OCI-LY1 (cell line): ENCODE measurements at regions not wholly inside any gene's neighbourhood (a gene's known extent, or its start where the extent isn't known, plus 50 kb on each side); places are given as distances from the start of the nearest gene placed in this dataset.

Experiments used
- H2AFZ ChIP-seq: fragments of 200-600 bp; sonication (generic), shearing (Covaris generic); 2 replicates; pipeline ENCODE4 v1.6.0; 2014; ENCODE audit warnings: antibody characterized with exemption, mild to moderate bottlenecking, low read length
- H3F3A ChIP-seq: fragments of 200-600 bp; sonication (generic), shearing (Covaris generic); 2 replicates; pipeline ENCODE4 v1.6.0; 2014; ENCODE audit warnings: mild to moderate bottlenecking, antibody characterized with exemption, low read length, moderate library complexity; ENCODE audit not compliant: insufficient read depth
- H3K27ac ChIP-seq: fragments of 200-600 bp; sonication (generic); 2 replicates; pipeline ENCODE4 v1.5.1; 2014; ENCODE audit warnings: low read length, mixed run types, mild to moderate bottlenecking, low read depth; ENCODE audit not compliant: poor library complexity, severe bottlenecking
- H3K27me3 ChIP-seq: fragments of 200-600 bp; sonication (generic); 2 replicates; pipeline ENCODE4 v1.6.0; 2014; ENCODE audit warnings: antibody characterized with exemption, mild to moderate bottlenecking, low read length, moderate library complexity; ENCODE audit not compliant: insufficient read depth
- H3K36me3 ChIP-seq: fragments of 200-600 bp; sonication (generic); 2 replicates; pipeline ENCODE4 v1.6.1; 2014; ENCODE audit warnings: mild to moderate bottlenecking, antibody characterized with exemption, low read length, moderate library complexity, mixed read lengths; ENCODE audit not compliant: insufficient read depth
- H3K4me1 ChIP-seq: fragments of 200-600 bp; sonication (generic); 2 replicates; pipeline ENCODE4 v1.5.1; 2014; ENCODE audit warnings: mild to moderate bottlenecking, low read length, moderate library complexity; ENCODE audit not compliant: insufficient read depth, severe bottlenecking
- H3K4me2 ChIP-seq: fragments of 200-600 bp; sonication (generic), shearing (Covaris generic); 2 replicates; pipeline ENCODE4 v1.6.1; 2014; ENCODE audit warnings: low read length
- H3K4me3 ChIP-seq: fragments of 200-600 bp; sonication (generic); 2 replicates; pipeline ENCODE4 v1.5.1; 2014; ENCODE audit warnings: low read length, low read depth, mild to moderate bottlenecking, mixed read lengths; ENCODE audit not compliant: poor library complexity, severe bottlenecking
- H3K79me2 ChIP-seq: fragments of 200-600 bp; shearing (Covaris generic); 2 replicates; pipeline ENCODE4 v1.6.1; 2016; ENCODE audit warnings: mixed run types, low read length, mixed read lengths; ENCODE audit not compliant: insufficient read depth
- H3K9ac ChIP-seq: fragments of 200-600 bp; sonication (generic), shearing (Covaris generic); 2 replicates; pipeline ENCODE4 v1.6.1; 2014; ENCODE audit warnings: mild to moderate bottlenecking, low read length, mixed read lengths
- H3K9me2 ChIP-seq: fragments of 200-600 bp; sonication (generic), shearing (Covaris generic); 2 replicates; pipeline ENCODE4 v1.6.1; 2014; ENCODE audit warnings: low read depth, mild to moderate bottlenecking, low read length, mixed read lengths
- H3K9me3 ChIP-seq: fragments of 200-600 bp; shearing (Covaris generic); 2 replicates; pipeline ENCODE4 v1.6.1; 2014; ENCODE audit warnings: low read length, mixed read lengths
- H4K20me1 ChIP-seq: fragments of 200-600 bp; sonication (generic), shearing (Covaris generic); 2 replicates; pipeline ENCODE4 v1.6.0; 2016; ENCODE audit warnings: mild to moderate bottlenecking, low read length; ENCODE audit not compliant: insufficient read depth
- CTCF ChIP-seq: fragments of 200-600 bp; sonication (generic), shearing (Covaris generic); IDR thresholded peaks from 2 replicates; pipeline ENCODE4 v1.5.1; 2017; ENCODE audit warnings: mild to moderate bottlenecking, antibody characterized with exemption, low read length, moderate library complexity, mixed read lengths
- EZH2 ChIP-seq: fragments of 200-600 bp; sonication (generic), shearing (Covaris generic); IDR thresholded peaks from 2 replicates; pipeline ENCODE4 v1.8.0; 2017; ENCODE audit warnings: borderline replicate concordance, mixed run types, mild to moderate bottlenecking, antibody characterized with exemption, low read length, moderate library complexity, mixed read lengths

- no peaks in the 10 kb centered on the region for H3K4me1 ChIP-seq
- no peak overlapping the region for H3K9ac ChIP-seq
- H3K36me3 ChIP-seq: no peaks in the 10 kb centered on the region
- H2AFZ ChIP-seq: no peak overlapping the region
- H3F3A ChIP-seq: no peaks in the 10 kb centered on the region
- H4K20me1 ChIP-seq: no peaks in the 10 kb centered on the region
- no peak overlapping the region for H3K4me2 ChIP-seq
- TF ChIP-seq CTCF: no peak
- TF ChIP-seq EZH2: no peak
- no peaks in the 10 kb centered on the region for H3K9me3 ChIP-seq
- H3K27ac ChIP-seq: no peak overlapping the region
- no peak overlapping the region for H3K4me3 ChIP-seq
- no peaks in the 10 kb centered on the region for H3K79me2 ChIP-seq
- H3K27me3 ChIP-seq: no peaks in the 10 kb centered on the region
- H3K9me2 ChIP-seq: no peaks in the 10 kb centered on the region
These were observed 251.5 kb downstream of the TFAP2A start for GRCh38 chr6:10163203-10163962.

- no peak for TF ChIP-seq EZH2
- TF ChIP-seq CTCF: no peak
- no peak overlapping the region for H3K4me3 ChIP-seq
- no peaks in the 10 kb centered on the region for H4K20me1 ChIP-seq
- H3K4me1 ChIP-seq: no peaks in the 10 kb centered on the region
- H3K27ac ChIP-seq: no peak overlapping the region
- H3K9me2 ChIP-seq: no peaks in the 10 kb centered on the region
- no peaks in the 10 kb centered on the region for H3K27me3 ChIP-seq
- no peaks in the 10 kb centered on the region for H3K36me3 ChIP-seq
- no peaks in the 10 kb centered on the region for H3K9me3 ChIP-seq
- no peak overlapping the region for H3K9ac ChIP-seq
- no peak overlapping the region for H2AFZ ChIP-seq
- no peak overlapping the region for H3K4me2 ChIP-seq
- no peaks in the 10 kb centered on the region for H3F3A ChIP-seq
- no peaks in the 10 kb centered on the region for H3K79me2 ChIP-seq
These were observed 258.0 kb downstream of the TFAP2A start for GRCh38 chr6:10156875-10157274.

- Histone ChIP-seq H3K4me2 (no peak overlapping the region), H3K9me2 (no peaks in the 10 kb centered on the region), H4K20me1 (no peaks in the 10 kb centered on the region), H3K27ac (no peak overlapping the region), H3K9me3 (no peaks in the 10 kb centered on the region), H3K79me2 (no peaks in the 10 kb centered on the region), H3F3A (no peaks in the 10 kb centered on the region), H3K4me1 (no peaks in the 10 kb centered on the region), H2AFZ (no peak overlapping the region), H3K36me3 (no peaks in the 10 kb centered on the region), H3K4me3 (no peak overlapping the region), H3K9ac (no peak overlapping the region), H3K27me3 (no peaks in the 10 kb centered on the region)
- TF ChIP-seq CTCF (no peak), EZH2 (no peak)
These were observed 260.6 kb downstream of the TFAP2A start for GRCh38 chr6:10154251-10154650.
